NCI-H748 treated with DMSO at 0.1 percent for 48 hours (cell line): ENCODE measurements at regions not wholly inside any gene's neighbourhood (a gene's known extent, or its start where the extent isn't known, plus 50 kb on each side); places are given as distances from the start of the nearest gene placed in this dataset.

Experiments
- DNase-seq: peaks from one replicate; lab custom pipeline; 2025; lab: John Stamatoyannopoulos, UW

- DNase-seq: no peak
These were observed 679.8 kb upstream of the ADAMTS5 start for GRCh38 chr21:27646691-27647090.

GRCh38 chr21:27646056-27646455, 679.2 kb upstream of the ADAMTS5 start:
- DNase-seq: no peak

GRCh38 chr21:27645285-27645684, 678.4 kb upstream of the ADAMTS5 start:
- no peak for DNase-seq

GRCh38 chr21:27643326-27643725, 676.4 kb upstream of the ADAMTS5 start:
- no peak for DNase-seq

GRCh38 chr21:27639286-27639685, 672.4 kb upstream of the ADAMTS5 start:
- DNase-seq: no peak

- no peak for DNase-seq
These were observed 669.8 kb upstream of the ADAMTS5 start for GRCh38 chr21:27636656-27637055.

GRCh38 chr21:27633631-27634030, 666.7 kb upstream of the ADAMTS5 start:
- no peak for DNase-seq

- DNase-seq: no peak
These were observed 664.6 kb upstream of the ADAMTS5 start for GRCh38 chr21:27631471-27631870.

GRCh38 chr21:27622631-27623030, 655.7 kb upstream of the ADAMTS5 start:
- no peak for DNase-seq

GRCh38 chr21:27614231-27614630, 647.3 kb upstream of the ADAMTS5 start:
- no peak for DNase-seq

- DNase-seq: no peak
These were observed 639.5 kb upstream of the ADAMTS5 start for GRCh38 chr21:27606422-27606821.

- DNase-seq: no peak
These were observed 629.3 kb upstream of the ADAMTS5 start for GRCh38 chr21:27596196-27596595.

GRCh38 chr21:27595716-27596115, 628.8 kb upstream of the ADAMTS5 start:
- DNase-seq: no peak

- DNase-seq: no peak
These were observed 623.4 kb upstream of the ADAMTS5 start for GRCh38 chr21:27590271-27590670.

GRCh38 chr21:27589781-27590180, 622.9 kb upstream of the ADAMTS5 start:
- DNase-seq: no peak

- DNase-seq: no peak
These were observed 620.1 kb upstream of the ADAMTS5 start for GRCh38 chr21:27586986-27587385.

- no peak for DNase-seq
These were observed 619.4 kb upstream of the ADAMTS5 start for GRCh38 chr21:27586326-27586725.

GRCh38 chr21:27584256-27584655, 617.4 kb upstream of the ADAMTS5 start:
- no peak for DNase-seq

- no peak for DNase-seq
These were observed 616.1 kb upstream of the ADAMTS5 start for GRCh38 chr21:27582948-27583430.

- no peak for DNase-seq
These were observed 615.5 kb upstream of the ADAMTS5 start for GRCh38 chr21:27582246-27582947.

GRCh38 chr21:27581168-27581567, 614.3 kb upstream of the ADAMTS5 start:
- no peak for DNase-seq

GRCh38 chr21:27580276-27580675, 613.4 kb upstream of the ADAMTS5 start:
- DNase-seq: no peak

- DNase-seq: no peak
These were observed 611.9 kb upstream of the ADAMTS5 start for GRCh38 chr21:27578741-27579265.

GRCh38 chr21:27572696-27573095, 605.8 kb upstream of the ADAMTS5 start:
- DNase-seq: no peak
